GM12878 (cell line): ENCODE measurements at regions not wholly inside any gene's neighbourhood (a gene's known extent, or its start where the extent isn't known, plus 50 kb on each side); places are given as distances from the start of the nearest gene placed in this dataset.

ENCODE experiments used
- ATAC-seq: fragments of 200-7000 bp; cut with Tn5 transposase; 3 replicates; pipeline ENCODE4 v1.9.1; 2020; ENCODE audit warnings: mild to moderate bottlenecking, moderate library complexity
- BruUV-seq: library from RNA; stranded (reverse); fragments of 400-500 nt; replicated peaks from 2 replicates; lab custom pipeline; 2021; lab: Mats Ljungman, UMichigan
- CTCF ChIA-PET: fragments of 300-600 bp; sonication (Branson Sonifier 250); formaldehyde crosslinking; extraction: SDS; loops from one replicate; lab custom pipeline; 2021; ENCODE audit warnings: inconsistent platforms; lab: Yijun Ruan, JAX
- POLR2A ChIA-PET: fragments of 350-600 bp; formaldehyde crosslinking; extraction: SDS; loops from one replicate; lab custom pipeline; 2021; ENCODE audit warnings: inconsistent platforms; lab: Charles Lee
- RAD21 ChIA-PET: fragments of 300-600 bp; sonication (Branson Sonifier 250); formaldehyde crosslinking; loops from one replicate; lab custom pipeline; 2023; ENCODE audit warnings: antibody characterized with exemption; ENCODE audit not compliant: unreplicated experiment; lab: Charles Lee
- SMC1A ChIA-PET: fragments of 300-600 bp; sonication (Branson Sonifier 250); formaldehyde crosslinking; loops from one replicate; lab custom pipeline; 2023; ENCODE audit not compliant: unreplicated experiment, uncharacterized antibody; lab: Charles Lee
- DNase-seq: peaks from one replicate; pipeline ENCODE4 v3.0.0-alpha.2; 2011; ENCODE audit warnings: low read depth, low spot score
- FAIRE-seq: peaks from 3 replicates; lab custom pipeline; 2011; peaks lifted over from hg19 to GRCh38; lab: Jason Lieb, UNC
- H2AFZ ChIP-seq: 2 replicates; pipeline ENCODE4 v1.6.0; 2011; ENCODE audit warnings: low read depth, low read length, control low read depth; ENCODE audit not compliant: control insufficient read depth
- H3K27ac ChIP-seq: 2 replicates; pipeline ENCODE4 v1.5.1; 2011; ENCODE audit warnings: control low read depth; ENCODE audit not compliant: control insufficient read depth, insufficient read depth
- H3K27me3 ChIP-seq, 2 experiments: replicated peaks in 1 of 2; 2 replicates each; pipeline versions ENCODE4 v1.6.0 to v1.6.1; 2011; ENCODE audit warnings: low read length in 1 of 2; ENCODE audit not compliant: control insufficient read depth in 2 of 2, insufficient read depth in 2 of 2
- H3K36me3 ChIP-seq, 2 experiments: 2 replicates each; pipeline ENCODE4 v1.5.1; 2011; ENCODE audit warnings: low read length in 1 of 2; ENCODE audit not compliant: control insufficient read depth in 2 of 2, insufficient read depth in 2 of 2
- H3K4me1 ChIP-seq: 2 replicates; pipeline ENCODE4 v1.6.1; 2011; ENCODE audit warnings: mild to moderate bottlenecking, low read length, moderate library complexity, mixed read lengths; ENCODE audit not compliant: control insufficient read depth, insufficient read depth
- H3K4me2 ChIP-seq: 2 replicates; pipeline ENCODE4 v1.6.0; 2011; ENCODE audit warnings: control low read depth; ENCODE audit not compliant: control insufficient read depth, insufficient read depth
- H3K4me3 ChIP-seq: fragments of 200-600 bp; sonication (generic); 2 replicates; pipeline ENCODE4 v1.5.1; 2016
- H3K79me2 ChIP-seq: 2 replicates; pipeline ENCODE4 v1.6.0; 2011; ENCODE audit warnings: low read length; ENCODE audit not compliant: control insufficient read depth, insufficient read depth
- H3K9ac ChIP-seq: 2 replicates; pipeline ENCODE4 v1.8.0; 2011; ENCODE audit warnings: low read length, control low read depth, mixed read lengths; ENCODE audit not compliant: control insufficient read depth, insufficient read depth
- H3K9me3 ChIP-seq: replicated peaks from 3 replicates; pipeline ENCODE4 v1.5.1; 2011; ENCODE audit warnings: mild to moderate bottlenecking, low read length; ENCODE audit not compliant: control insufficient read depth, insufficient read depth
- H4K20me1 ChIP-seq: 2 replicates; pipeline ENCODE4 v1.6.0; 2011; ENCODE audit not compliant: control insufficient read depth, insufficient read depth
- BHLHE40 ChIP-seq, 2 experiments: fragments of 450-650 bp in 1 of 2; IDR thresholded peaks; 2 replicates each; pipeline ENCODE4 v1.6.1; 2011 to 2017; ENCODE audit warnings: low read depth in 2 of 2, borderline replicate concordance in 1 of 2, improper control_type of control experiment in 1 of 2, low read length in 1 of 2, mild to moderate bottlenecking in 1 of 2
- BMI1 ChIP-seq: fragments of 450-650 bp; IDR thresholded peaks from 2 replicates; pipeline ENCODE4 v1.6.1; 2016; ENCODE audit warnings: mild to moderate bottlenecking, moderate library complexity, borderline replicate concordance
- CEBPB ChIP-seq, 2 experiments: fragments of 150-350 bp in 1 of 2; IDR thresholded peaks; 2 replicates each; pipeline ENCODE4 v1.6.1; 2012 to 2014; ENCODE audit warnings: low read depth in 2 of 2, low read length in 2 of 2, borderline replicate concordance in 1 of 2, inconsistent platforms in 1 of 2
- CEBPZ ChIP-seq: fragments of 150-350 bp; IDR thresholded peaks from 2 replicates; pipeline ENCODE4 v1.6.1; 2016; ENCODE audit warnings: low read depth, low read length
- CREB1 ChIP-seq: IDR thresholded peaks from 2 replicates; pipeline ENCODE4 v1.6.1; 2012; ENCODE audit warnings: low read depth, mild to moderate bottlenecking, inconsistent platforms
- IRF5 ChIP-seq: fragments of 450-650 bp; IDR thresholded peaks from 2 replicates; pipeline ENCODE4 v1.6.1; 2017; ENCODE audit warnings: borderline replicate concordance
- NKRF ChIP-seq: fragments of 450-650 bp; conservative IDR thresholded peaks from 2 replicates; pipeline ENCODE4 v1.6.1; 2017; ENCODE audit warnings: mild to moderate bottlenecking, moderate library complexity
- PAX8 ChIP-seq: fragments of 450-650 bp; IDR thresholded peaks from 2 replicates; pipeline ENCODE4 v1.6.1; 2017; ENCODE audit warnings: mild to moderate bottlenecking, moderate library complexity
- REST ChIP-seq: IDR thresholded peaks from 2 replicates; pipeline ENCODE4 v1.6.1; 2012; ENCODE audit warnings: mild to moderate bottlenecking, low read depth, low read length
- SP1 ChIP-seq: IDR thresholded peaks from one replicate; pipeline ENCODE4 v1.6.1; 2011; ENCODE audit warnings: low read depth, low read length
- ZNF274 ChIP-seq: IDR thresholded peaks from one replicate; pipeline ENCODE4 v1.8.0; 2011; ENCODE audit not compliant: insufficient read length, insufficient read depth
- ZNF384 ChIP-seq: IDR thresholded peaks from 2 replicates; pipeline ENCODE4 v1.6.1; 2012; ENCODE audit warnings: low read depth, mild to moderate bottlenecking, low read length, improper control_type of control experiment, borderline replicate concordance
- ZNF622 ChIP-seq: fragments of 450-650 bp; IDR thresholded peaks from 2 replicates; pipeline ENCODE4 v1.6.1; 2017; ENCODE audit warnings: mild to moderate bottlenecking, inconsistent platforms
- WGBS: methylation state at CpG from one replicate; pipeline ENCODE4 v1.1.6; 2016; ENCODE audit warnings: low lambda C conversion rate; ENCODE audit not compliant: insufficient replicate concordance, insufficient coverage; ENCODE audit errors: missing lambda C conversion rate; 5-methylcytosine and 5-hydroxymethylcytosine counted together
- in situ Hi-C: fragments of 300-500 bp; cut with MboI; formaldehyde crosslinking; loops from 9 replicates; pipeline ENCODE4 v1.14.3; 2018; ENCODE audit warnings: mixed read lengths
- intact Hi-C: fragments of 100-400 bp; cut with micrococcal nuclease; formaldehyde crosslinking; loops from one replicate; pipeline ENCODE4 v1.14.2; 2022; ENCODE audit not compliant: unreplicated experiment

- H3K9me3 ChIP-seq, result no peaks in the 10 kb centered on the region
- intact Hi-C loops (no loop called here), in situ Hi-C loops (no loop called here)
- ATAC-seq (no peak), DNase-seq (no peak), FAIRE-seq (no peak)
- H3K36me3 ChIP-seq, result no peaks in the 10 kb centered on the region
- no peaks in the 10 kb centered on the region for H3K79me2 ChIP-seq
- no peak overlapping the region; the same call in 1 of the 2 replicates for H2AFZ ChIP-seq
- RAD21 ChIA-PET, result no interaction called here
- CTCF ChIA-PET, result no interaction called here
- SMC1A ChIA-PET, result no interaction called here
- H3K4me1 ChIP-seq, result no peaks in the 10 kb centered on the region
- H3K27ac ChIP-seq, result no peak overlapping the region
- no peak overlapping the region for H3K4me3 ChIP-seq
- H3K4me2 ChIP-seq, result no peak overlapping the region
- H4K20me1 ChIP-seq, result no peaks in the 10 kb centered on the region
- no peaks in the 10 kb centered on the region; a peak in 1 of 4 replicates for H3K27me3 ChIP-seq
- H3K9ac ChIP-seq, result no peak overlapping the region
- BruUV-seq, result no TSS peak
- WGBS, result 16% methylated on average over 10 of the region's 10 CpGs
- POLR2A ChIA-PET, result no interaction called here
- TF ChIP-seq ZNF384 (no peak), BHLHE40 (IDR thresholded peaks at IDR 0.05; ENCODE audit: borderline replicate concordance in 1 of 2, low read depth in 2 of 2, low read length in 1 of 2) (no peak), REST (no peak), NKRF (no peak), ZNF274 (no peak), CEBPB (IDR thresholded peaks at IDR 0.05; ENCODE audit: borderline replicate concordance in 1 of 2, low read depth in 2 of 2, low read length in 2 of 2) (no peak), ZNF622 (no peak), CEBPZ (no peak), BMI1 (no peak), PAX8 (no peak), SP1 (no peak), CREB1 (no peak), IRF5 (no peak)
Observed at GRCh38 chr3:73315706-73316105, 254.2 kb downstream of the EBLN2 start.
